Breast epithelium (tissue), 4 donors: ENCODE measurements at regions not wholly inside any gene's neighbourhood (a gene's known extent, or its start where the extent isn't known, plus 50 kb on each side); places are given as distances from the start of the nearest gene placed in this dataset.

Experiments
- DNase-seq, 2 donors: peaks; one replicate each; pipeline ENCODE4 v3.0.0-alpha.2; 2019; ENCODE audit warnings: low spot score in 2 of 2
- H3K27ac ChIP-seq, 2 donors: fragments of 200-600 bp; sonication (generic) in 1 of 2; one replicate each; pipeline ENCODE4 v1.5.1; 2016 to 2019; ENCODE audit warnings: mild to moderate bottlenecking in 1 of 2
- H3K27me3 ChIP-seq, 2 donors: fragments of 200-600 bp; sonication (generic) in 1 of 2; one replicate each; pipeline versions ENCODE4 v1.5.1 to v1.6.0; 2017 to 2019; ENCODE audit warnings: control low read depth in 1 of 2, mild to moderate bottlenecking in 1 of 2
- H3K36me3 ChIP-seq: fragments of 200-600 bp; one replicate; pipeline ENCODE4 v1.5.1; 2019
- H3K4me1 ChIP-seq, 2 donors: fragments of 200-600 bp; sonication (generic); one replicate each; pipeline ENCODE4 v1.5.1; 2016 to 2019; ENCODE audit warnings: control low read depth in 1 of 2
- H3K4me3 ChIP-seq, 3 donors: fragments of 200-600 bp; sonication (generic); 1 replicate in 2 of 3; 2 replicates in 1 of 3; pipeline ENCODE4 v1.5.1; 2016 to 2019; ENCODE audit warnings: mild to moderate bottlenecking in 3 of 3, moderate library complexity in 2 of 3
- H3K9me3 ChIP-seq, 2 donors: fragments of 200-600 bp; sonication (generic) in 1 of 2; one replicate each; pipeline ENCODE4 v1.5.1; 2016 to 2019; ENCODE audit warnings: control low read depth in 1 of 2
- POLR2A ChIP-seq: fragments of 450-650 bp; IDR thresholded peaks from one replicate; pipeline ENCODE4 v1.6.1; 2016; ENCODE audit warnings: antibody characterized with exemption, mild to moderate bottlenecking, moderate library complexity
- POLR2AphosphoS5 ChIP-seq, 3 donors: sonication (generic); formaldehyde crosslinking; IDR thresholded peaks; one replicate each; pipeline ENCODE4 v1.6.1; 2017; ENCODE audit warnings: antibody characterized with exemption in 3 of 3
- intact Hi-C: fragments of 100-400 bp; cut with DNase I; formaldehyde crosslinking; loops from one replicate; pipeline ENCODE4 v1.15.1; 2023; ENCODE audit warnings: low total_unique reads
- TF ChIP-seq, protein P1 (sequence below), 3 donors: fragments of 450-650 bp; IDR thresholded peaks; one replicate each; pipeline ENCODE4 v1.5.1; 2016 to 2017; ENCODE audit warnings: antibody characterized with exemption in 3 of 3, mild to moderate bottlenecking in 3 of 3, moderate library complexity in 3 of 3

DNA sequence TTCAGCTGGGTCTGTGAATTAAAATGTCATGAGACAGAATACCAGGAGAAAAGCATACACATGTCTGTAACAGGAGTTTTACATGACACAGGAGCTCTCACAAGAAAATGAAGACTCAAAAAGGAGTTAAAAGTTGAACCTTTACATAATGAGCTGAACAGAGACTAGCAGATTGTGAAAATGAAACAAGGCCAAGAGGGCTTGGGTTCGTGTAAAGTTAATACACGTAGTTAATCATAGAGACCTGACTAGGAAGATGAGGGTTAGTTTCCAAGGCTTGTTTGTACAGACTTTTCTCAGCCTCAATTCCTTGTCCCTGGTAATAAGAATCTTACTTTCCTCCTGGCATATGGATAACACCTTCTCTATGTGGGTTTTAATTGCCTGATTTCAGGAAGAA is 1294.0 kb downstream of the MAT2B start:
- Histone ChIP-seq H3K9me3 (peaks cover 8 to 20% of the 10 kb centered on the region in 2 donors), H3K4me3 (no peak overlapping the region), H3K36me3 (no peaks in the 10 kb centered on the region), H3K27me3 (no peaks in the 10 kb centered on the region), H3K27ac (no peak overlapping the region), H3K4me1 (no peaks in the 10 kb centered on the region)
- intact Hi-C loops: no loop called here
- TF ChIP-seq, protein P1, sequence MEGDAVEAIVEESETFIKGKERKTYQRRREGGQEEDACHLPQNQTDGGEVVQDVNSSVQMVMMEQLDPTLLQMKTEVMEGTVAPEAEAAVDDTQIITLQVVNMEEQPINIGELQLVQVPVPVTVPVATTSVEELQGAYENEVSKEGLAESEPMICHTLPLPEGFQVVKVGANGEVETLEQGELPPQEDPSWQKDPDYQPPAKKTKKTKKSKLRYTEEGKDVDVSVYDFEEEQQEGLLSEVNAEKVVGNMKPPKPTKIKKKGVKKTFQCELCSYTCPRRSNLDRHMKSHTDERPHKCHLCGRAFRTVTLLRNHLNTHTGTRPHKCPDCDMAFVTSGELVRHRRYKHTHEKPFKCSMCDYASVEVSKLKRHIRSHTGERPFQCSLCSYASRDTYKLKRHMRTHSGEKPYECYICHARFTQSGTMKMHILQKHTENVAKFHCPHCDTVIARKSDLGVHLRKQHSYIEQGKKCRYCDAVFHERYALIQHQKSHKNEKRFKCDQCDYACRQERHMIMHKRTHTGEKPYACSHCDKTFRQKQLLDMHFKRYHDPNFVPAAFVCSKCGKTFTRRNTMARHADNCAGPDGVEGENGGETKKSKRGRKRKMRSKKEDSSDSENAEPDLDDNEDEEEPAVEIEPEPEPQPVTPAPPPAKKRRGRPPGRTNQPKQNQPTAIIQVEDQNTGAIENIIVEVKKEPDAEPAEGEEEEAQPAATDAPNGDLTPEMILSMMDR (IDR thresholded peaks at IDR 0.05): no peak
- TF ChIP-seq POLR2A: no peak
- TF ChIP-seq POLR2AphosphoS5 (IDR thresholded peaks at IDR 0.05): no peak
- DNase-seq: no peak

DNA sequence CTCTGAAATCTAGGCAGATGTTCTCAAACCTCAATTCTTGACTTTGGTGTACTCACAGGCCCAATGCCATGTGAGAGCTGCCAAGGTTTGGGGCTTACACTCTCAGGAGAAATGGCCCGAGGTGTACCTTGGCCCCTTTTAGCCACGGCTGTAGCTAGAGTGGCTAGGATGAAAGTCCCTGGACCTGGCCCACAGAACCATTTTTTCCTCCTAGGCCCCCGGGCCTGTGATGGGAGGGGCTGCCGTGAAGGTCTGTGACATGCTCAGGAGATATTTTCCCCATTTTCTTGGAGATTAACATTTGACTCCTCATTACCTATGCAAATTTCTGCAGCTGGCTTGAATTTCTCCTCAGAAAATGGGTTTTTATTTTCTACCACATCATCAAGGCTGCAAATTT is 1296.5 kb downstream of the MAT2B start:
- DNase-seq: no peak
- no peak overlapping the region for H3K27ac ChIP-seq
- intact Hi-C loops: no loop called here
- TF ChIP-seq POLR2AphosphoS5 (IDR thresholded peaks at IDR 0.05): no peak
- TF ChIP-seq POLR2A: no peak
- TF ChIP-seq, protein P1 (IDR thresholded peaks at IDR 0.05): no peak
- no peaks in the 10 kb centered on the region for H3K36me3 ChIP-seq
- no peaks in the 10 kb centered on the region for H3K4me1 ChIP-seq
- H3K9me3 ChIP-seq: peaks cover 8 to 20% of the 10 kb centered on the region in 2 donors
- H3K27me3 ChIP-seq: no peaks in the 10 kb centered on the region
- H3K4me3 ChIP-seq: no peak overlapping the region

DNA sequence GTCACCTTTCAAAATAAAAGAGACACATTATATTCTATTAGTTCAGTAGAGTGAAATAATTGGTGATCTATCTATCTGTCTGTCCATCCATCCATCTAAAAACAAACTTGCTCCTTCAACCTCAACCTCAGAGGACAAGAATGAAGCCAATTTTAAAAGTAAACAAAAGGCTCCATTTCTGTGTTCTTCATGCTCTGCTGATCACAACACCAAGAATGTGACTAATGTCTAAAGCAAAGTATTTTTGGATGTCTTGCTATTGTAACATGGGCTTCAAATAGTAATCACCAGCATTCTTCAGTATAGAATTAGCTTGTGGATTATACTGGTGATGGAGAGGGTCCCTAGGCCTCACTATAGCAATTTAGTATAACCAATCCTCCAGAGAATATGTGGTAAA is 1304.4 kb downstream of the MAT2B start:
- Histone ChIP-seq H3K27ac (no peak overlapping the region), H3K4me1 (no peaks in the 10 kb centered on the region), H3K4me3 (no peak overlapping the region), H3K27me3 (no peaks in the 10 kb centered on the region), H3K36me3 (no peaks in the 10 kb centered on the region), H3K9me3 (no peaks in the 10 kb centered on the region)
- intact Hi-C loops: no loop called here
- no peak for TF ChIP-seq POLR2A
- TF ChIP-seq, protein P1 (IDR thresholded peaks at IDR 0.05): no peak
- TF ChIP-seq POLR2AphosphoS5 (IDR thresholded peaks at IDR 0.05): no peak
- DNase-seq: no peak

DNA sequence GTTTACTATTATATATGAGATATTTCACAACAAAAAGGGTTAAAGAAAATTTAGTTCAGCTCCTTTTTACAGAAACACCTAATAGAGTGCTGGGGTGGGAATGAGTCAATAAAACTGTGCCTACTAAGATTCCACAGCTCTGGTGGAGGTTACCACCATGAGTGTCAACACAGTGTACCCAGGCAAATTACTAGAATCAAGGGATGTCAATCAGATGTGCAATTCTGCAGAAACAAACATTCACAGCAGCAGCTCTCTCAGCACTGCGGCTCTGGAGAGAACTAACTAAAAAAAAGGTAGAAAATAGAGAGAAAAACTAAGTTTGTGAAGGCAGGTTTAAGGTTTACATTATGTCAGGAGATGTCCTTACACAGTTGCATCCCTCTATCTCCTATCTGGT is 1313.0 kb downstream of the MAT2B start:
- Histone ChIP-seq H3K27me3 (no peaks in the 10 kb centered on the region), H3K4me1 (no peaks in the 10 kb centered on the region), H3K27ac (no peak overlapping the region), H3K9me3 (no peaks in the 10 kb centered on the region), H3K36me3 (no peaks in the 10 kb centered on the region), H3K4me3 (no peak overlapping the region)
- TF ChIP-seq, protein P1 (IDR thresholded peaks at IDR 0.05): no peak
- intact Hi-C loops: no loop called here
- no peak for DNase-seq

DNA sequence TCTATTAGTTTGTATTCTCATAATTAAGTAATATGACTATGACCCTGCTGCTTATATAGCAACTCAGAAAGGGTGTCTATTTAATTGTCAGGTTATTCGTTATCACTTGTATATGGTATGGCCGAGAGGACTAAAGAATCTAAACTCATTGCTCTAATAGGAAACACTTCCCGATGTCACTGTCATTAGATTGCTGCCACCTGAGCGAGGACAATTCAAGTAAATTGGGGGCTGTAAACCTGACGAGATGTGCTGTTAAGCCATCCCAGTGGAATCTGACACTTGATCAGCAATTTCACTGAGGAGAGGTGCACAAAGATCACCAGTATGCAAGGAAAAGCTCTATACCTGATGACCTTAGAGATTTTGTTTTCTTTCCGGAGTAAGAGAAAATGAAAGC is 1319.3 kb downstream of the MAT2B start:
- DNase-seq: no peak
- no peaks in the 10 kb centered on the region for H3K27me3 ChIP-seq
- no peaks in the 10 kb centered on the region for H3K36me3 ChIP-seq
- H3K4me3 ChIP-seq: no peak overlapping the region
- intact Hi-C loops: no loop called here
- no peak overlapping the region for H3K27ac ChIP-seq
- TF ChIP-seq POLR2AphosphoS5 (IDR thresholded peaks at IDR 0.05): no peak
- TF ChIP-seq, protein P1 (IDR thresholded peaks at IDR 0.05): no peak
- no peak for TF ChIP-seq POLR2A
- H3K4me1 ChIP-seq: no peaks in the 10 kb centered on the region
- H3K9me3 ChIP-seq: no peaks in the 10 kb centered on the region
